CD4-positive, alpha-beta T cell (primary cell): ENCODE measurements at regions not wholly inside any gene's neighbourhood (a gene's known extent, or its start where the extent isn't known, plus 50 kb on each side); places are given as distances from the start of the nearest gene placed in this dataset.

Experiments used
- ATAC-seq: fragments of 200-7000 bp; cut with Tn5 transposase; one replicate; pipeline ENCODE4 v1.10.0; 2022; ENCODE audit warnings: mild to moderate bottlenecking; ENCODE audit not compliant: poor library complexity
- CTCF ChIA-PET: fragments of 350-600 bp; sonication (Branson Sonifier 250); formaldehyde crosslinking; loops from one replicate; lab custom pipeline; 2021; ENCODE audit warnings: antibody characterized with exemption, inconsistent platforms; lab: Charles Lee
- POLR2A ChIA-PET: fragments of 350-600 bp; sonication (Branson Sonifier 250); formaldehyde crosslinking; loops from one replicate; lab custom pipeline; 2021; ENCODE audit warnings: antibody characterized with exemption, inconsistent platforms; lab: Charles Lee
- DNase-seq, 14 experiments: peaks; one replicate each; pipeline ENCODE4 v3.0.0-alpha.2; 2013 to 2020; ENCODE audit warnings: mixed read lengths in 2 of 14
- H3K27ac ChIP-seq, 2 donors: one replicate each; pipeline versions ENCODE4 v1.5.1 to v1.7.0; 2013; ENCODE audit warnings: low read length in 2 of 2, low read depth in 1 of 2, mild to moderate bottlenecking in 1 of 2
- H3K27me3 ChIP-seq, 2 experiments: 1 replicate in 1 of 2; 2 replicates in 1 of 2; pipeline versions ENCODE4 v1.6.1 to v1.7.0; 2013; ENCODE audit warnings: low read length in 2 of 2, control low read depth in 1 of 2, mild to moderate bottlenecking in 1 of 2, moderate library complexity in 1 of 2; ENCODE audit not compliant: insufficient read depth in 2 of 2, control insufficient read depth in 1 of 2
- H3K36me3 ChIP-seq: one replicate; pipeline ENCODE4 v1.6.1; 2013; ENCODE audit warnings: low read length, control low read depth; ENCODE audit not compliant: insufficient read depth
- H3K4me1 ChIP-seq: one replicate; pipeline ENCODE4 v1.6.1; 2013; ENCODE audit warnings: low read length, control low read depth; ENCODE audit not compliant: insufficient read depth
- H3K4me3 ChIP-seq: one replicate; pipeline ENCODE4 v1.5.1; 2013; ENCODE audit warnings: mild to moderate bottlenecking, low read length, moderate library complexity
- H3K9me3 ChIP-seq, 2 experiments: 1 replicate in 1 of 2; 2 replicates in 1 of 2; pipeline versions ENCODE4 v1.6.1 to v1.7.0; 2013; ENCODE audit warnings: low read length in 2 of 2, mild to moderate bottlenecking in 2 of 2, control low read depth in 1 of 2, moderate library complexity in 1 of 2; ENCODE audit not compliant: control insufficient read depth in 1 of 2, insufficient read depth in 1 of 2
- H3K27ac Mint-ChIP-seq: one replicate; pipeline ENCODE4 v1.8.0; 2020; ENCODE audit warnings: mixed read lengths
- H3K27me3 Mint-ChIP-seq: one replicate; pipeline ENCODE4 v1.8.0; 2021; ENCODE audit warnings: mixed read lengths
- H3K36me3 Mint-ChIP-seq: one replicate; pipeline ENCODE4 v1.8.0; 2021; ENCODE audit warnings: low read depth, mixed read lengths
- H3K4me1 Mint-ChIP-seq: one replicate; pipeline ENCODE4 v1.8.0; 2021; ENCODE audit warnings: low read depth, mixed read lengths
- H3K4me3 Mint-ChIP-seq: one replicate; pipeline ENCODE4 v1.8.0; 2020; ENCODE audit warnings: mild to moderate bottlenecking, mixed read lengths
- H3K9me3 Mint-ChIP-seq: one replicate; pipeline ENCODE4 v1.8.0; 2020; ENCODE audit warnings: mixed read lengths
- CTCF ChIP-seq: fragments of 200-600 bp; IDR thresholded peaks from one replicate; pipeline ENCODE4 v1.8.0; 2022; ENCODE audit warnings: antibody characterized with exemption, mild to moderate bottlenecking
- intact Hi-C, 2 experiments: fragments of 100-400 bp; cut with DNase I in 1 of 2; cut with micrococcal nuclease in 1 of 2; formaldehyde crosslinking; loops; one replicate each; pipeline versions ENCODE4 v1.15.1 to v1.9.0; 2023 to 2025; cut with DNase I, micrococcal nuclease

- ATAC-seq (no peak), DNase-seq (no peak)
- Mint-ChIP-seq H3K36me3 (no peaks in the 10 kb centered on the region), H3K9me3 (no peaks in the 10 kb centered on the region), H3K4me1 (no peaks in the 10 kb centered on the region), H3K27ac (no peak overlapping the region), H3K4me3 (no peak overlapping the region), H3K27me3 (peaks cover 48% of the 10 kb centered on the region)
- Histone ChIP-seq H3K4me3 (no peak overlapping the region), H3K27ac (no peak overlapping the region), H3K36me3 (no peaks in the 10 kb centered on the region), H3K9me3 (peaks cover 0 to 19% of the 10 kb centered on the region in 2 experiments), H3K27me3 (no peaks in the 10 kb centered on the region), H3K4me1 (no peaks in the 10 kb centered on the region)
- intact Hi-C loops = no loop called here
- ChIA-PET CTCF (no interaction called here), POLR2A (no interaction called here)
- TF ChIP-seq CTCF = no peak
Observed at GRCh38 chr22:47713941-47714340, 951.5 kb downstream of the TBC1D22A start.

GRCh38 chr22:47710135-47710534 is 947.7 kb downstream of the TBC1D22A start:
- no peaks in the 10 kb centered on the region for H3K4me1 Mint-ChIP-seq
- H3K4me1 ChIP-seq = no peaks in the 10 kb centered on the region
- no peaks in the 10 kb centered on the region for H3K9me3 Mint-ChIP-seq
- H3K27me3 Mint-ChIP-seq = peaks cover 44% of the 10 kb centered on the region
- H3K9me3 ChIP-seq = peaks cover 0 to 12% of the 10 kb centered on the region in 2 experiments
- H3K27ac ChIP-seq = no peak overlapping the region
- H3K27me3 ChIP-seq = peaks cover 0 to 4% of the 10 kb centered on the region in 2 experiments
- ChIA-PET POLR2A (no interaction called here), CTCF (no interaction called here)
- intact Hi-C loops = no loop called here
- no peak overlapping the region for H3K27ac Mint-ChIP-seq
- no peak for TF ChIP-seq CTCF
- no peaks in the 10 kb centered on the region for H3K36me3 Mint-ChIP-seq
- no peak overlapping the region for H3K4me3 Mint-ChIP-seq
- no peaks in the 10 kb centered on the region for H3K36me3 ChIP-seq
- no peak overlapping the region for H3K4me3 ChIP-seq
- no peak for ATAC-seq
- no peak for DNase-seq

DNA sequence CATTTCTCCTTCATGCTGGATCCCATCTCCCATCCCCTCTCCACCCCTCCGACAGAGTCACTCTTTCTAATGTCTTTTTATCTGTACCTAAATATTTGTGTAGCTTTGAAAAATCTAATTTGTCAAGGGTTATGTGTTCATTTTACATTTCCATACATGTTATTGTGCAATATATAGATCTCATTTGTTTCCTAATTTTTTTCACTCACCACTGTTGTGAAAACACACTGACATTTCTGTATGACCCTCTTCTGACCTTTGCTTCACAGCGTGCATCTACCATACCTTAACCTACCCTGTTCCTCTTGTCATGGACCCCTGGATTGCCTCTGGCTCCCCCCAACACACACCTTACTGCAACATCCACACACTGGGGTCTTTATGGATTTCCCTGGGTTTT is 942.9 kb downstream of the TBC1D22A start:
- POLR2A ChIA-PET = no interaction called here
- no peaks in the 10 kb centered on the region for H3K9me3 Mint-ChIP-seq
- TF ChIP-seq CTCF = no peak
- DNase-seq (no peak), ATAC-seq (no peak)
- H3K4me1 Mint-ChIP-seq = no peaks in the 10 kb centered on the region
- Histone ChIP-seq H3K27ac (no peak overlapping the region), H3K27me3 (peaks cover 0 to 4% of the 10 kb centered on the region in 2 experiments), H3K4me3 (no peak overlapping the region), H3K4me1 (no peaks in the 10 kb centered on the region), H3K9me3 (peaks cover 0 to 4% of the 10 kb centered on the region in 2 experiments), H3K36me3 (no peaks in the 10 kb centered on the region)
- H3K4me3 Mint-ChIP-seq = no peak overlapping the region
- H3K36me3 Mint-ChIP-seq = no peaks in the 10 kb centered on the region
- H3K27me3 Mint-ChIP-seq = peaks cover 23% of the 10 kb centered on the region
- CTCF ChIA-PET = no interaction called here
- H3K27ac Mint-ChIP-seq = no peak overlapping the region
- intact Hi-C loops = no loop called here
